Thyroid gland (tissue), 4 donors: ENCODE measurements at regions not wholly inside any gene's neighbourhood (a gene's known extent, or its start where the extent isn't known, plus 50 kb on each side); places are given as distances from the start of the nearest gene placed in this dataset.

Experiments used
- CTCF ChIP-seq, 6 experiments: fragments of 200-600 bp in 3 of 6; fragments of 450-650 bp in 3 of 6; sonication (generic) in 3 of 6; IDR thresholded peaks; one replicate each; pipeline ENCODE4 v1.5.1; 2016 to 2019; ENCODE audit warnings: antibody characterized with exemption in 6 of 6, mild to moderate bottlenecking in 2 of 6, inconsistent platforms in 1 of 6, moderate library complexity in 1 of 6
- POLR2A ChIP-seq, 2 donors: fragments of 450-650 bp; IDR thresholded peaks; one replicate each; pipeline ENCODE4 v1.6.1; 2017; ENCODE audit warnings: antibody characterized with exemption in 2 of 2, mild to moderate bottlenecking in 2 of 2, moderate library complexity in 1 of 2

- no peak for TF ChIP-seq CTCF (IDR thresholded peaks at IDR 0.05)
- TF ChIP-seq POLR2A (IDR thresholded peaks at IDR 0.05) = no peak
Measured at GRCh38 chr4:102129810-102130209, 215.5 kb downstream of the SLC39A8 start.
